AG09319 (cell line): ENCODE measurements at regions not wholly inside any gene's neighbourhood (a gene's known extent, or its start where the extent isn't known, plus 50 kb on each side); places are given as distances from the start of the nearest gene placed in this dataset.

Experiments used
- DNase-seq: peaks from one replicate; pipeline ENCODE4 v3.0.0-alpha.2; 2010; ENCODE audit warnings: low read depth; ENCODE audit errors: extremely low read depth
- CTCF ChIP-seq: IDR thresholded peaks from 2 replicates; pipeline ENCODE4 v1.5.1; 2011; ENCODE audit warnings: low read depth, mild to moderate bottlenecking, inconsistent platforms, low read length, moderate library complexity

GRCh38 chr1:56063461-56063860 lies 515.9 kb downstream of the PLPP3 start:
- DNase-seq: no peak
- TF ChIP-seq CTCF: no peak

- no peak for TF ChIP-seq CTCF
- no peak for DNase-seq
Measured at GRCh38 chr1:56062625-56063024, 516.7 kb downstream of the PLPP3 start.

GRCh38 chr1:56061824-56062223 lies 517.5 kb downstream of the PLPP3 start:
- no peak for DNase-seq
- TF ChIP-seq CTCF: no peak

- no peak for TF ChIP-seq CTCF
- peak; percentile 56 for DNase-seq
Measured at GRCh38 chr1:56060906-56061305, 518.5 kb downstream of the PLPP3 start.

GRCh38 chr1:56057466-56058405 lies 521.6 kb downstream of the PLPP3 start:
- DNase-seq: no peak
- no peak for TF ChIP-seq CTCF

- no peak for DNase-seq
- no peak for TF ChIP-seq CTCF
Measured at GRCh38 chr1:56056438-56057287, 522.7 kb downstream of the PLPP3 start.

GRCh38 chr1:56054959-56055358 lies 524.4 kb downstream of the PLPP3 start:
- DNase-seq: no peak
- no peak for TF ChIP-seq CTCF
